NB4 (cell line): ENCODE measurements at regions not wholly inside any gene's neighbourhood (a gene's known extent, or its start where the extent isn't known, plus 50 kb on each side); places are given as distances from the start of the nearest gene placed in this dataset.

Source experiments
- DNase-seq: peaks from one replicate; pipeline ENCODE4 v3.0.0; 2010; ENCODE audit warnings: low read depth
- H3K4me3 ChIP-seq: one replicate; pipeline ENCODE4 v1.5.1; 2011; ENCODE audit warnings: mild to moderate bottlenecking, low read depth, low read length, moderate library complexity
- MYC ChIP-seq: IDR thresholded peaks from 2 replicates; pipeline ENCODE4 v1.6.1; 2011; ENCODE audit warnings: low read depth, low read length
- POLR2A ChIP-seq: IDR thresholded peaks from 2 replicates; pipeline ENCODE4 v1.6.1; 2011; ENCODE audit warnings: mild to moderate bottlenecking; ENCODE audit not compliant: insufficient read length; ENCODE audit errors: extremely low read depth
- TF ChIP-seq, protein P1 (sequence below): IDR thresholded peaks from 2 replicates; pipeline ENCODE4 v1.6.1; 2011; ENCODE audit warnings: low read depth, low read length
- TF ChIP-seq, protein P2 (sequence below): IDR thresholded peaks from one replicate; pipeline ENCODE4 v1.5.1; 2012; ENCODE audit warnings: low read depth, low read length

DNA sequence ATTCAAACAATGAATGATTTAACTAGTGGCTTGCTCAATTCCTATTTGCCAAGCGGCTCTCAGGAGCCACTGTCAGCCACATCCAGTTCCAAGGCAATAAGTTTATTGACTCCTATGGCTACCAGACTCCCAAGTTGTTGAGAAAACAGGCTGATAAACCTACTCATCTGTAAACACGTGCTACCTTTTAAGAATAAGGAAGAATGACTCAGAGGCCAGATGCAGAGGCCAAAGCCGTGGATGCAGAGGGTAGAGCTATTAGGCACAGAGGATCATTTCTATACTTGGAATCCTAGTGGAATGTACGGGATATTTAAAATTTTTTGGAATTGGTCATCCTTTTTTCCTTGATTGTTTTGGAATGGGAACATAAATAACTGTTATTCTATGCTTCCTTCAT lies 1921.1 kb downstream of the OLFM4 start:
- TF ChIP-seq, protein P1, sequence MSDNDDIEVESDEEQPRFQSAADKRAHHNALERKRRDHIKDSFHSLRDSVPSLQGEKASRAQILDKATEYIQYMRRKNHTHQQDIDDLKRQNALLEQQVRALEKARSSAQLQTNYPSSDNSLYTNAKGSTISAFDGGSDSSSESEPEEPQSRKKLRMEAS: peak; percentile 47; the same call in 1 of the 2 replicates
- no peak for TF ChIP-seq MYC
- DNase-seq: no peak

DNA sequence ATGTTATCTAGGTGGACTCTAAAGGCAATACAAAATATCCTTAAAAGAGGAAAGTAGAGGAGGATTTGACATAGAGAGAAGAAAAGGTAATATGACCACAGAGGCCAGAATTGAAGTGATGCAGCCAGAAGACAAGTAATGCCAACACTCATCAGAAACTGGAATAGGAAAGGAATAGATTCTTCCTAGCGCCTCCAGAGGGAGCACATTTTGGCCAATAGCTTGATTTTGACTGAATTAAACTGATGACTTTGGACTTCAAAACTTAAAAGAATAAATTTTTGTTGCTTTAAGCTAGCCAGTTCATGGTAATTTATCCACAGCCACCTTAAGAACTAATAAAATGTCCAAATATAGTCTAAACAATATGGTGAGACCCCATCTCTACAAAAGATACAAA lies 1921.9 kb downstream of the OLFM4 start:
- DNase-seq: no peak
- H3K4me3 ChIP-seq: no peak overlapping the region

More for the DNA sequence above, 1921.1 kb downstream of the OLFM4 start:
- no peak overlapping the region for H3K4me3 ChIP-seq

DNA sequence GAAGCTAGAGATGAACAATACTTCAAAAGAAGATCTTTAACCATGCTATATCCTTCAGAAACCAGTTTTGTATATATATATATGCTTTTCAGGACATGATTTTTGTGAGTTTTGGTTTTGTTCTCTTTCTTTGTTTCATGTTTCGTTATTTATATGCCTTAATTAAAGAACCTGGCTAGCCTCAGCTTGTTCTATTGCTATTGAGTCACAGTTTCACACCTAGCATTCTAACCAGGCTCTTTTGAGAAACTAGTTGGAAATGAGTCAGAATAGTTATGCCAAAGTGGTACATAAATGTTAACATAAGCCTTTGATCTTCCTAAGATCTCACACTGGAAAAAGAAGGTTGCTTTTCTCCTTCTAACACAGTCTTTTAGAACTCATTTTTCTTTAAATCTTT lies 1925.2 kb downstream of the OLFM4 start:
- no peak for TF ChIP-seq POLR2A
- TF ChIP-seq MYC: no peak
- TF ChIP-seq, protein P1: no peak
- TF ChIP-seq, protein P2, sequence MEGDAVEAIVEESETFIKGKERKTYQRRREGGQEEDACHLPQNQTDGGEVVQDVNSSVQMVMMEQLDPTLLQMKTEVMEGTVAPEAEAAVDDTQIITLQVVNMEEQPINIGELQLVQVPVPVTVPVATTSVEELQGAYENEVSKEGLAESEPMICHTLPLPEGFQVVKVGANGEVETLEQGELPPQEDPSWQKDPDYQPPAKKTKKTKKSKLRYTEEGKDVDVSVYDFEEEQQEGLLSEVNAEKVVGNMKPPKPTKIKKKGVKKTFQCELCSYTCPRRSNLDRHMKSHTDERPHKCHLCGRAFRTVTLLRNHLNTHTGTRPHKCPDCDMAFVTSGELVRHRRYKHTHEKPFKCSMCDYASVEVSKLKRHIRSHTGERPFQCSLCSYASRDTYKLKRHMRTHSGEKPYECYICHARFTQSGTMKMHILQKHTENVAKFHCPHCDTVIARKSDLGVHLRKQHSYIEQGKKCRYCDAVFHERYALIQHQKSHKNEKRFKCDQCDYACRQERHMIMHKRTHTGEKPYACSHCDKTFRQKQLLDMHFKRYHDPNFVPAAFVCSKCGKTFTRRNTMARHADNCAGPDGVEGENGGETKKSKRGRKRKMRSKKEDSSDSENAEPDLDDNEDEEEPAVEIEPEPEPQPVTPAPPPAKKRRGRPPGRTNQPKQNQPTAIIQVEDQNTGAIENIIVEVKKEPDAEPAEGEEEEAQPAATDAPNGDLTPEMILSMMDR: no peak
- H3K4me3 ChIP-seq: no peak overlapping the region
- no peak for DNase-seq

More for the DNA sequence above, 1921.9 kb downstream of the OLFM4 start:
- TF ChIP-seq, protein P2: no peak
- TF ChIP-seq, protein P1: no peak
- TF ChIP-seq MYC (no peak), POLR2A (no peak)

DNA sequence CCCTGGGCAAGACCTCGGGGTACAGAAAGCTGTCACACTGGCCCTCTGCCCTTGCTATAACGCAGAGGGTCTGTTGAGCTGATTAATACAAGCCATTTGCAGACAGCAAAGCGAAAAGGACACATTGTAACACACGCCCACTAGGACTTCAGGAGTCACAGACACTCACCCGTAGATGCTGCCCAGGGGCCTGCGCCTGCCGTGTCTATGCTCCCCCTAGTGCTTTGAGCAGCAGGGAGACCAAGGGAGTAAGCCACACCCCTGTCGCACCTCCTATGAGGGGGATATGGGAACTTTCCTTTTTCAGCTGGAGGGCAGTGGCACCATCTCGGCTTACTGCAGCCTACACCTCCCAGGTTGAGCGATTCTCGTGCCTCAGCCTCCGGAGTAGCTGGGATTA lies 1930.2 kb downstream of the OLFM4 start:
- DNase-seq: no peak
- TF ChIP-seq, protein P2: no peak
- TF ChIP-seq POLR2A: no peak
- TF ChIP-seq MYC: no peak
- TF ChIP-seq, protein P1: no peak
- H3K4me3 ChIP-seq: no peak overlapping the region

DNA sequence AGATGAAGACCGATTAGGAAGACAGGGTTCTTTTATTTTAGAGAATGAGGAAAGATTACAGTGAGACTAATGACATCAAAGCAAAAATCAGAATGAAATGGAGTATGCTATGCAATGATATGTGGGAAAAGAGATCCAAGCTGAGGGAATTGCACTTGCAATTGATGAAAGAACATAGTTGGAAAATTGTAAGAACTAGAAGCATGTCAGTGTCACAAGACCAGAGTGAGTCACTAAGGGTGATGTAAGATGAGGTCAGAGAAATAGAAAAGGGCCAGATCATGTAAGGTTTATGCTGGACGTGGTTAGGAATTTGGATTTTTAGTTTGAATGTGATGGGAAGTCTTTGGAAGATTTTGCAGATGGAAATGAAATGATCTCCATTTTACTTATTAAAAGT lies 1937.3 kb downstream of the OLFM4 start:
- DNase-seq: no peak
- TF ChIP-seq, protein P1: no peak
- TF ChIP-seq, protein P2: no peak
- no peak for TF ChIP-seq MYC
- no peak overlapping the region for H3K4me3 ChIP-seq

DNA sequence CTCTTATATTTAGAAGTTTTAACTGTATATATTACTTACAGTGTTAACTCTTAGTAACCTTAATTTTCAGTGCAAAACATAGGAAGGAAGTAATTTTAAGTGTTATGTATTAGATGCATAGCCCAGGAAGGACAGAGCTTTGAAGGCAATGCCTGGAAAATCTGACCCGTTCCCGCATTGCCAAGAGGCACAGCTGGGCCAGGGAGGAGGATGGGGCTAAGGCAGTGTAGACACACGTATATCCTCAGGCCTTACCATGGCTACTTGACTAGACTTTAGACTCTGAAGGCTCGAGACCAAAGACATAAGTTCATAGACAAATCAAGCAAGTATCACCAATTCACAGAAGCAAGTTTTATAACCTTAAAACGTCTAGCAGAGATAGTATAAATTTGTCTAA lies 1944.2 kb downstream of the OLFM4 start:
- DNase-seq: no peak
- TF ChIP-seq, protein P1: no peak
- TF ChIP-seq MYC (no peak), POLR2A (no peak)
- TF ChIP-seq, protein P2: no peak
- H3K4me3 ChIP-seq: no peak overlapping the region
